B cell (primary cell): ENCODE measurements at regions not wholly inside any gene's neighbourhood (a gene's known extent, or its start where the extent isn't known, plus 50 kb on each side); places are given as distances from the start of the nearest gene placed in this dataset.

Source experiments
- CTCF ChIP-seq: fragments of 200-600 bp; IDR thresholded peaks from one replicate; pipeline ENCODE4 v1.8.0; 2022; ENCODE audit warnings: antibody characterized with exemption, mild to moderate bottlenecking
- EZH2 ChIP-seq: IDR thresholded peaks from 2 replicates; pipeline ENCODE4 v1.6.1; 2012; ENCODE audit warnings: borderline replicate concordance, low read depth, mild to moderate bottlenecking, moderate library complexity, low read length; ENCODE audit not compliant: insufficient read depth, poor library complexity, severe bottlenecking

- no peak for TF ChIP-seq CTCF
- no peak for TF ChIP-seq EZH2
These were observed 326.1 kb upstream of the EMCN start for GRCh38 chr4:100843910-100844309.
